Right ventricle myocardium inferior (tissue), 1 donor: ENCODE measurements at regions not wholly inside any gene's neighbourhood (a gene's known extent, or its start where the extent isn't known, plus 50 kb on each side); places are given as distances from the start of the nearest gene placed in this dataset.
"Not testable (repeated sequence)": the region's sequence is repeated elsewhere in the genome, so short reads cannot be mapped to it uniquely, and the experiment has no call there.

Source experiments
- ATAC-seq: fragments of 200-7000 bp; cut with Tn5 transposase; one replicate; pipeline ENCODE4 v1.9.1; 2020; ENCODE audit warnings: mild to moderate bottlenecking, moderate library complexity
- DNase-seq: peaks from one replicate; pipeline ENCODE4 v3.0.0; 2021; ENCODE audit errors: missing footprints
- intact Hi-C: fragments of 100-400 bp; cut with DNase I; formaldehyde crosslinking; loops from one replicate; pipeline ENCODE4 v1.11.0; 2022
- donor health status: DM: no; HTN: yes; CAD: no; lungs with severe emphysema.

- DNase-seq (no peak), ATAC-seq (no peak)
- intact Hi-C loops: loop anchor here (10.0 kb wide), 1 partner anchor 268 kb away; the partner anchor contains the start of gene ELL2
Measured at GRCh38 chr5:96232602-96233001, 200.4 kb downstream of the PCSK1 start.

GRCh38 chr5:96229188-96229587, 203.9 kb downstream of the PCSK1 start:
- ATAC-seq (no peak), DNase-seq (no peak)
- intact Hi-C loops: no loop called here

GRCh38 chr5:96228408-96228807, 204.6 kb downstream of the PCSK1 start:
- DNase-seq: no peak
- intact Hi-C loops: no loop called here

GRCh38 chr5:96227957-96228356, 205.1 kb downstream of the PCSK1 start:
- no peak for DNase-seq
- intact Hi-C loops: no loop called here
- no peak for ATAC-seq

More at GRCh38 chr5:96228408-96228807, 204.6 kb downstream of the PCSK1 start:
- ATAC-seq: no peak

- intact Hi-C loops: no loop called here
- no peak for DNase-seq
- peak; percentile 56 for ATAC-seq
Measured at GRCh38 chr5:96226941-96227552, 206.0 kb downstream of the PCSK1 start.

GRCh38 chr5:96222129-96222528, 210.9 kb downstream of the PCSK1 start:
- no peak for ATAC-seq
- intact Hi-C loops: no loop called here
- no peak for DNase-seq

- no peak for DNase-seq
- intact Hi-C loops: no loop called here
- ATAC-seq: no peak
Measured at GRCh38 chr5:96220610-96221390, 212.2 kb downstream of the PCSK1 start.

GRCh38 chr5:96219580-96220281, 213.3 kb downstream of the PCSK1 start:
- intact Hi-C loops: no loop called here
- DNase-seq: no peak
- ATAC-seq: no peak

GRCh38 chr5:96218653-96219052, 214.4 kb downstream of the PCSK1 start:
- ATAC-seq (no peak), DNase-seq (no peak)
- intact Hi-C loops: no loop called here

- intact Hi-C loops: no loop called here
- no peak for ATAC-seq
Measured at GRCh38 chr5:96214442-96215197, 218.4 kb downstream of the PCSK1 start.

GRCh38 chr5:96209829-96210228, 223.2 kb downstream of the PCSK1 start:
- DNase-seq (no peak), ATAC-seq (no peak)
- intact Hi-C loops: no loop called here

More at GRCh38 chr5:96214442-96215197, 218.4 kb downstream of the PCSK1 start:
- no peak for DNase-seq

- DNase-seq: no peak
- intact Hi-C loops: no loop called here
- ATAC-seq: no peak
Measured at GRCh38 chr5:96207420-96207819, 225.6 kb downstream of the PCSK1 start.

- DNase-seq (no peak), ATAC-seq (no peak)
Measured at GRCh38 chr5:96203761-96204160, 229.3 kb downstream of the PCSK1 start.

GRCh38 chr5:96201503-96201902, 231.5 kb downstream of the PCSK1 start:
- intact Hi-C loops: no loop called here
- no peak for ATAC-seq
- no peak for DNase-seq

More at GRCh38 chr5:96203761-96204160, 229.3 kb downstream of the PCSK1 start:
- intact Hi-C loops: no loop called here

GRCh38 chr5:96200641-96201040, 232.4 kb downstream of the PCSK1 start:
- ATAC-seq (peak; percentile 46), DNase-seq (no peak)
- intact Hi-C loops: no loop called here

- intact Hi-C loops: no loop called here
- no peak for ATAC-seq
- DNase-seq: no peak
Measured at GRCh38 chr5:96199713-96200183, 233.3 kb downstream of the PCSK1 start.

- intact Hi-C loops: no loop called here
- DNase-seq: no peak
- ATAC-seq: no peak
Measured at GRCh38 chr5:96198356-96199058, 234.5 kb downstream of the PCSK1 start.

GRCh38 chr5:96197767-96198166, 235.3 kb downstream of the PCSK1 start:
- ATAC-seq, intact Hi-C loops, DNase-seq: not testable (repeated sequence)
